ENCODE measurements at regions not wholly inside any gene's neighbourhood (a gene's known extent, or its start where the extent isn't known, plus 50 kb on each side); places are given as distances from the start of the nearest gene placed in this dataset.

DNA sequence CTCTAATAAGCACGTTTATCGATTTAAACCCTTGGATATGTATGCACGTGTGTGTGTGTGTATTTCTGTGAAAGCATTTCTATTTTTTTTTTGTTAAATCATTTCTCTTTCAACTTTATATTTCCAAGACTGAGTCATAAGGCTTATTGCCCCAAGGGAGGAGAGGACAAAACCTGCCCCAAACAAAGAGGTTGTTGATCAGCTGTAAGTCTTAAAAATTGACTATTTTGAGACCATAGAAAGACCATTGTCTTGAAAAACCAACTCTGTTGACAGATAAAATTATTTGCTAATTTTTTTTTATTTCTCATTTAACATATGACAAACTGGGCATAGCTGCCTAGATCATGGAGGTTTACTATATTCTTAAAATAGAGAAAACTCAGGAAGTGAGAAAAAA is 222.4 kb downstream of the FMR1NB start:
- no peak overlapping the region for H3K4me3 ChIP-seq (ENCODE audit: low read depth, low read length)
- POLR2A ChIA-PET: no interaction called here
- H3K36me3 ChIP-seq (ENCODE audit: control insufficient read depth, insufficient read depth, low read length): no peaks in the 10 kb centered on the region
- CTCF ChIA-PET: no interaction called here
- no peak for DNase-seq (ENCODE audit: low read depth)
- TF ChIP-seq, protein P1, sequence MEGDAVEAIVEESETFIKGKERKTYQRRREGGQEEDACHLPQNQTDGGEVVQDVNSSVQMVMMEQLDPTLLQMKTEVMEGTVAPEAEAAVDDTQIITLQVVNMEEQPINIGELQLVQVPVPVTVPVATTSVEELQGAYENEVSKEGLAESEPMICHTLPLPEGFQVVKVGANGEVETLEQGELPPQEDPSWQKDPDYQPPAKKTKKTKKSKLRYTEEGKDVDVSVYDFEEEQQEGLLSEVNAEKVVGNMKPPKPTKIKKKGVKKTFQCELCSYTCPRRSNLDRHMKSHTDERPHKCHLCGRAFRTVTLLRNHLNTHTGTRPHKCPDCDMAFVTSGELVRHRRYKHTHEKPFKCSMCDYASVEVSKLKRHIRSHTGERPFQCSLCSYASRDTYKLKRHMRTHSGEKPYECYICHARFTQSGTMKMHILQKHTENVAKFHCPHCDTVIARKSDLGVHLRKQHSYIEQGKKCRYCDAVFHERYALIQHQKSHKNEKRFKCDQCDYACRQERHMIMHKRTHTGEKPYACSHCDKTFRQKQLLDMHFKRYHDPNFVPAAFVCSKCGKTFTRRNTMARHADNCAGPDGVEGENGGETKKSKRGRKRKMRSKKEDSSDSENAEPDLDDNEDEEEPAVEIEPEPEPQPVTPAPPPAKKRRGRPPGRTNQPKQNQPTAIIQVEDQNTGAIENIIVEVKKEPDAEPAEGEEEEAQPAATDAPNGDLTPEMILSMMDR (IDR thresholded peaks at IDR 0.05; ENCODE audit: insufficient read depth, low read depth, low read length): no peak
- H3K27me3 ChIP-seq (ENCODE audit: control insufficient read depth, insufficient read depth, low read length): no peaks in the 10 kb centered on the region

DNA sequence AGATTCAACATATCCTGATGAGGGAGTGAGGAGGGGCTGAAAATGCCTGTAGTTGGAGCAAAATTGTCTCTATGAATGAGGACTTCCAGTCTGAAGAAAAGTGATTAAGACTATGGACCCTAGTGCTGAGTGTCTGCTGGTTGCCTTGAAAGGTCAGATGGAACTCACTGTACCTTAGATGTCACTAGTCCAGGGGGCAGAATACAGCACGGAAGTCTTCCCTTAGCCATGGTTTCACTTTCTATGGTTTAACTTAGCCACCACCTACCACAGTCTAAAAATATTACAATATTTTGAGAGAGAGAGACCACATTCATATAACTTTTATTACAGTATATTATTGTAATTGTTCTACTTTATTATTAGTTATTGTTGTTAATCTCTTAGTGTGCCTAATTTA is 223.1 kb downstream of the FMR1NB start:
- Histone ChIP-seq H3K36me3 (ENCODE audit: control insufficient read depth, insufficient read depth, low read length) (no peaks in the 10 kb centered on the region), H3K27me3 (ENCODE audit: control insufficient read depth, insufficient read depth, low read length) (no peaks in the 10 kb centered on the region), H3K4me3 (ENCODE audit: low read depth, low read length) (no peak overlapping the region)
- ChIA-PET CTCF (no interaction called here), POLR2A (no interaction called here)
- TF ChIP-seq, protein P1 (IDR thresholded peaks at IDR 0.05; ENCODE audit: insufficient read depth, low read depth, low read length): no peak
- no peak for DNase-seq (ENCODE audit: low read depth)

DNA sequence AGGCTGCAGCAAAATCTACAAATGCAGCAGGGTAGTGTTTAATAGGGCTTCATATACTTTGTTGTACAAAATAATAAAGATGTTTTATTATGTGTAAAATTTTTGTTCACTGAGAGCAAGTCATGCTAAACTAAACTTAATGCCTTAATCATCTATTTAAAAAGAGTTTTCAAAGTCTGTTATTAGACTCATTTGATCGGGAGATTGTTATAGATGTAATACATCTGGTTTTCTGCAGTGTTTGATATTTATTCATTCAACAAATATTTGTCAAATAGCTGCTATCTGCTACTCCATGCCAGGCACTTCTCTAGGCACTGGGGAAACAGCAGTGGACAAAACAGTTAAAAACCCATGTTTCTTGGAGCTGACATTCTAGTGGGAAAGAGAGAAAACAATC is 233.6 kb downstream of the FMR1NB start:
- DNase-seq (ENCODE audit: low read depth): no peak
- TF ChIP-seq, protein P1 (IDR thresholded peaks at IDR 0.05; ENCODE audit: insufficient read depth, low read depth, low read length): no peak
- CTCF ChIA-PET: no interaction called here
- Histone ChIP-seq H3K27me3 (ENCODE audit: control insufficient read depth, insufficient read depth, low read length) (no peaks in the 10 kb centered on the region), H3K4me3 (ENCODE audit: low read depth, low read length) (no peak overlapping the region), H3K36me3 (ENCODE audit: control insufficient read depth, insufficient read depth, low read length) (no peaks in the 10 kb centered on the region)
- POLR2A ChIA-PET: no interaction called here

DNA sequence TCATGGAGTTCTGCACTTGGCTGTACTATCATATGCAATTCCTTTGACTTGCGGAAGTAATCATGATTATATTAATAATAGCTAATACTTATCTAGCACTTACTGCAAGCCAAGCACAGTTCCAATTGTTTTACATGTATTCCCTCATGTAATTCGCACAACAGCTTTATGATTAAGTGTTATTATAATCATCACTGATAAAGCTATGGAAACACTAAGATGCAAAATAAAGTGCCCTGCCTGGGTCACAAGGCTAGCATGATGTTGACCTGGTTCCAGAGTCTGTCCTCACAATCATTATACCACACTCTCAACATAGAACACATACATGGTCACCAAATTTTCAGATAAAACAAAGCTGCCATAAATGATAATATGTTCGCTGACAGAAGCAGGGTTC is 234.6 kb downstream of the FMR1NB start:
- no peaks in the 10 kb centered on the region for H3K27me3 ChIP-seq (ENCODE audit: control insufficient read depth, insufficient read depth, low read length)
- no peaks in the 10 kb centered on the region for H3K36me3 ChIP-seq (ENCODE audit: control insufficient read depth, insufficient read depth, low read length)
- H3K4me3 ChIP-seq (ENCODE audit: low read depth, low read length): no peak overlapping the region
- ChIA-PET CTCF (no interaction called here), POLR2A (no interaction called here)
- no peak for DNase-seq (ENCODE audit: low read depth)
- TF ChIP-seq, protein P1 (IDR thresholded peaks at IDR 0.05; ENCODE audit: insufficient read depth, low read depth, low read length): no peak

DNA sequence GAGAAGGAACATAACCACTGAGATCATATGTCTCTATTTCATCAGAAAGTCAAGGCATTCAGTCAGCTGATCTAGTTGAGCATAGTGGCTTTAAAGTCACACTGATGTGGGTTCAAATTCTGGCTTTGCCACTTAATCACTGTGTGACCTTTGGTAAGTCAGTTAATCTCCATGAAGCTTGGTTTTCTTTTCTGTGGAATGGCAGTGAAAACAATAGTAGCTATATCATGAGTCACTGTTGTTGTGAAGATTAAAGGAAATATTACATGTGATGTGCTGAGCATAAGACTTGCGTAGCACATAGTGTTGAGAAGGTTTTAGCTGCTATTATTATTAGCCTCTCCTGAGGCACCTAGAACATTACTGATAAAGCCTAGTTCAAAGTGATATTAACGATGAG is 242.2 kb downstream of the FMR1NB start:
- CTCF ChIA-PET: no interaction called here
- TF ChIP-seq, protein P1 (IDR thresholded peaks at IDR 0.05; ENCODE audit: insufficient read depth, low read depth, low read length): no peak
- Histone ChIP-seq H3K36me3 (ENCODE audit: control insufficient read depth, insufficient read depth, low read length) (no peaks in the 10 kb centered on the region), H3K4me3 (ENCODE audit: low read depth, low read length) (no peak overlapping the region), H3K27me3 (ENCODE audit: control insufficient read depth, insufficient read depth, low read length) (no peaks in the 10 kb centered on the region)
- no peak for DNase-seq (ENCODE audit: low read depth)
- POLR2A ChIA-PET: no interaction called here

Measured in BJ (cell line).